ENCODE measurements at regions not wholly inside any gene's neighbourhood (a gene's known extent, or its start where the extent isn't known, plus 50 kb on each side); places are given as distances from the start of the nearest gene placed in this dataset.

- Histone ChIP-seq H3K9me3 (ENCODE audit: control insufficient read depth, insufficient read depth, low read depth, low read length) (no peaks in the 10 kb centered on the region), H3K4me3 (ENCODE audit: low read depth, low read length) (no peak overlapping the region), H3K4me1 (ENCODE audit: control insufficient read depth, insufficient read depth, low read length) (no peaks in the 10 kb centered on the region), H3K27ac (ENCODE audit: extremely low read depth, low read depth, low read length) (no peak overlapping the region), H3K36me3 (ENCODE audit: control insufficient read depth in 2 of 2, insufficient read depth in 1 of 2, low read length in 2 of 2) (no peaks in the 10 kb centered on the region)
- ChIA-PET POLR2A (no interaction called here), CTCF (no interaction called here)
- no peak for TF ChIP-seq YY1 (tag by site-specific recombination; IDR thresholded peaks at IDR 0.05)
- no peak for TF ChIP-seq ZNF37A (tag by site-specific recombination; IDR thresholded peaks at IDR 0.05)
- TF ChIP-seq KLF10 (tag by site-specific recombination; IDR thresholded peaks at IDR 0.05), result no peak
- TF ChIP-seq ZNF248 (tag by site-specific recombination; IDR thresholded peaks at IDR 0.05), result no peak
- TF ChIP-seq, protein P1, sequence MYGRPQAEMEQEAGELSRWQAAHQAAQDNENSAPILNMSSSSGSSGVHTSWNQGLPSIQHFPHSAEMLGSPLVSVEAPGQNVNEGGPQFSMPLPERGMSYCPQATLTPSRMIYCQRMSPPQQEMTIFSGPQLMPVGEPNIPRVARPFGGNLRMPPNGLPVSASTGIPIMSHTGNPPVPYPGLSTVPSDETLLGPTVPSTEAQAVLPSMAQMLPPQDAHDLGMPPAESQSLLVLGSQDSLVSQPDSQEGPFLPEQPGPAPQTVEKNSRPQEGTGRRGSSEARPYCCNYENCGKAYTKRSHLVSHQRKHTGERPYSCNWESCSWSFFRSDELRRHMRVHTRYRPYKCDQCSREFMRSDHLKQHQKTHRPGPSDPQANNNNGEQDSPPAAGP (tag by site-specific recombination; IDR thresholded peaks at IDR 0.05), result no peak
- TF ChIP-seq KLF7 (tag by site-specific recombination; IDR thresholded peaks at IDR 0.05; ENCODE audit: borderline replicate concordance), result no peak
- no peak for TF ChIP-seq HOXC10 (CRISPR knock-in tag; IDR thresholded peaks at IDR 0.05)
- TF ChIP-seq IKZF3 (tag by site-specific recombination; IDR thresholded peaks at IDR 0.05), result no peak
- TF ChIP-seq GFI1B (tag by site-specific recombination; IDR thresholded peaks at IDR 0.05), result no peak
- no peak for TF ChIP-seq ZFP3 (tag by site-specific recombination; IDR thresholded peaks at IDR 0.05; ENCODE audit: low read depth)
- no peak for TF ChIP-seq ZNF76 (tag by site-specific recombination; IDR thresholded peaks at IDR 0.05; ENCODE audit: borderline replicate concordance, low read depth)
Observed at GRCh38 chr13:22126433-22127021, 455.7 kb downstream of the FGF9 start.

DNA sequence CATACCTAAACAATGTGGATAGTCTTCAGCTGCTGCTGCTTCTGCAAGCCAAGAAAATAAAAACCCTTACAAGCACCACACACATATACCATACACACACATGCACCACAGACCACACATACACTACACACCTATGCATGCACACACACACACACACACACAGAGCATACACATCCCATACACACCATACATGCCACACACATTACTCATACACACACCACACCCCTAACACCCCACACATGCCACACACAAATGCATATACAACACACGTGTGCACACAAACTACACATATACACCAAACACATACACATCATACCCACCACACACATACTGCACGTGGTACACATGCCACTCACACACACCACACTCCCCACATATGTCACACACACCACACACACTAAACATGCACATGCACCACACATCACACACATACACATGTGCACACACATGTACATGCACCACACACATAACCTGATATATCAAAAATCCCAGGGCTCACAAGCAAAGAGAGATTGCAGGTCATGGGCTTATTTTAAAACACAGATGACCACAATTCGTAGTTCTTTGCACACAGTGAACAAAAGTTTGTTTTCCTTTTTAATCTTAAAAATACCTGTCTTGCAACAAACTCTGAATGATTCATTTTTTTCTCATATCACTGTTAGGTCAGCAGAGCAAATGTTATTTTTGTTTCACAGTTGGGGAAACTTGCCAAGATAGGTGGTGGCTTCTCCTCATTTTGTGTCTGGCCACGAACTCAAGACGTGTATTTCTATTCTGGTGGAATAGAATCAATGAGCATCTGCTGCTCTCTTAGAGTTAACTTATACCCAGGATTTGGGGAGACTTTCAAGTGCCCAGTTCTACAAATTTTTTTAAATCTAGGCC lies 456.6 kb downstream of the FGF9 start:
- Histone ChIP-seq H3K4me1 (ENCODE audit: control insufficient read depth, insufficient read depth, low read length) (no peaks in the 10 kb centered on the region), H3K9me3 (ENCODE audit: control insufficient read depth, insufficient read depth, low read depth, low read length) (no peaks in the 10 kb centered on the region), H3K4me3 (ENCODE audit: low read depth, low read length) (no peak overlapping the region), H3K27ac (ENCODE audit: extremely low read depth, low read depth, low read length) (no peak overlapping the region), H3K36me3 (ENCODE audit: control insufficient read depth in 2 of 2, insufficient read depth in 1 of 2, low read length in 2 of 2) (no peaks in the 10 kb centered on the region)
- ChIA-PET CTCF (no interaction called here), POLR2A (no interaction called here)
- no peak for TF ChIP-seq TRIM28 (IDR thresholded peaks at IDR 0.05; ENCODE audit: borderline replicate concordance, low read length)
- no peak for TF ChIP-seq GFI1B (tag by site-specific recombination; IDR thresholded peaks at IDR 0.05)
- TF ChIP-seq ZNF416 (tag by site-specific recombination; IDR thresholded peaks at IDR 0.05), result no peak
- TF ChIP-seq ZNF202 (tag by site-specific recombination; IDR thresholded peaks at IDR 0.05; ENCODE audit: borderline replicate concordance), result no peak
- no peak for TF ChIP-seq ZNF830 (tag by site-specific recombination; IDR thresholded peaks at IDR 0.05; ENCODE audit: low read depth)
- no peak for TF ChIP-seq SCRT1 (tag by site-specific recombination; IDR thresholded peaks at IDR 0.05; ENCODE audit: borderline replicate concordance)
- TF ChIP-seq ZFHX2 (tag by site-specific recombination; conservative IDR thresholded peaks at IDR 0.05), result no peak
- no peak for TF ChIP-seq ZNF132 (tag by site-specific recombination; IDR thresholded peaks at IDR 0.05; ENCODE audit: borderline replicate concordance)
- no peak for TF ChIP-seq ZNF341 (tag by site-specific recombination; IDR thresholded peaks at IDR 0.05; ENCODE audit: low read depth)
- no peak for TF ChIP-seq AEBP2 (tag by site-specific recombination; IDR thresholded peaks at IDR 0.05; ENCODE audit: borderline replicate concordance)
